ENCODE measurements at regions not wholly inside any gene's neighbourhood (a gene's known extent, or its start where the extent isn't known, plus 50 kb on each side); places are given as distances from the start of the nearest gene placed in this dataset.
A peak's percentile ranks its signal among the peaks of the same experiment; 100 is the strongest.

GRCh38 chrX:147838465-147839131 is 73.1 kb upstream of the FMR1 start:
- peak; percentile 57 for TF ChIP-seq CTCF (conservative IDR thresholded peaks at IDR 0.05; ENCODE audit: low read length)
- no peak for TF ChIP-seq EZH2phosphoT487 (IDR thresholded peaks at IDR 0.05; ENCODE audit: borderline replicate concordance)

Measured in Loucy (cell line).